HL-60 (cell line): ENCODE measurements at regions not wholly inside any gene's neighbourhood (a gene's known extent, or its start where the extent isn't known, plus 50 kb on each side); places are given as distances from the start of the nearest gene placed in this dataset.

Experiments used
- DNase-seq, 2 experiments: peaks; one replicate each; pipeline ENCODE4 v3.0.0-alpha.2; 2010 to 2020; ENCODE audit warnings: low read depth in 1 of 2, low spot score in 1 of 2
- H3K27ac ChIP-seq: fragments of 250-450 bp; sonication (Bioruptor Pico); replicated peaks from 2 replicates; pipeline ENCODE4 v1.5.1; 2020; ENCODE audit warnings: mild to moderate bottlenecking, moderate library complexity
- H3K27me3 ChIP-seq: fragments of 250-450 bp; sonication (Bioruptor Pico); 2 replicates; pipeline ENCODE4 v1.5.1; 2021; ENCODE audit warnings: mild to moderate bottlenecking, moderate library complexity; ENCODE audit not compliant: insufficient read depth, poor library complexity, severe bottlenecking
- H3K4me3 ChIP-seq: replicated peaks from 2 replicates; pipeline ENCODE4 v1.5.1; 2011; ENCODE audit warnings: mild to moderate bottlenecking, control low read depth, low read length; ENCODE audit not compliant: insufficient read depth
- CTCF ChIP-seq: IDR thresholded peaks from one replicate; pipeline ENCODE4 v1.5.1; 2011; ENCODE audit warnings: low read length, control low read depth, inconsistent platforms; ENCODE audit not compliant: insufficient read depth
- GABPA ChIP-seq: IDR thresholded peaks from 2 replicates; pipeline ENCODE4 v1.6.1; 2012; ENCODE audit warnings: low read depth
- POLR2AphosphoS5 ChIP-seq: IDR thresholded peaks from 2 replicates; pipeline ENCODE4 v1.6.1; 2012; ENCODE audit warnings: low read depth
- REST ChIP-seq: IDR thresholded peaks from 2 replicates; pipeline ENCODE4 v1.6.1; 2012; ENCODE audit warnings: low read depth; ENCODE audit not compliant: insufficient replicate concordance
- SPI1 ChIP-seq: IDR thresholded peaks from 2 replicates; pipeline ENCODE4 v1.6.1; 2012; ENCODE audit warnings: low read depth, mild to moderate bottlenecking, borderline replicate concordance

- H3K27ac ChIP-seq: no peak overlapping the region
- H3K4me3 ChIP-seq: no peak overlapping the region
- TF ChIP-seq SPI1 (no peak), REST (no peak), CTCF (no peak), POLR2AphosphoS5 (no peak), GABPA (no peak)
- H3K27me3 ChIP-seq: no peaks in the 10 kb centered on the region
- DNase-seq: no peak
These were observed 90.1 kb upstream of the PIK3CG start for GRCh38 chr7:106774768-106775551.

- no peak for TF ChIP-seq CTCF
- no peak for TF ChIP-seq GABPA
- TF ChIP-seq POLR2AphosphoS5: no peak
- no peak for TF ChIP-seq REST
- TF ChIP-seq SPI1: no peak
- DNase-seq: no peak
- Histone ChIP-seq H3K27ac (no peak overlapping the region), H3K4me3 (no peak overlapping the region), H3K27me3 (no peaks in the 10 kb centered on the region)
These were observed 89.5 kb upstream of the PIK3CG start for GRCh38 chr7:106775552-106775936.

- Histone ChIP-seq H3K27ac (no peak overlapping the region), H3K27me3 (no peaks in the 10 kb centered on the region), H3K4me3 (no peak overlapping the region)
- no peak for DNase-seq
- TF ChIP-seq REST: no peak
- TF ChIP-seq CTCF: no peak
- TF ChIP-seq POLR2AphosphoS5: no peak
- no peak for TF ChIP-seq GABPA
- no peak for TF ChIP-seq SPI1
These were observed 89.0 kb upstream of the PIK3CG start for GRCh38 chr7:106775975-106776607.
